ENCODE measurements at regions not wholly inside any gene's neighbourhood (a gene's known extent, or its start where the extent isn't known, plus 50 kb on each side); places are given as distances from the start of the nearest gene placed in this dataset.
"Not testable (repeated sequence)": the region's sequence is repeated elsewhere in the genome, so short reads cannot be mapped to it uniquely, and the experiment has no call there.

DNA sequence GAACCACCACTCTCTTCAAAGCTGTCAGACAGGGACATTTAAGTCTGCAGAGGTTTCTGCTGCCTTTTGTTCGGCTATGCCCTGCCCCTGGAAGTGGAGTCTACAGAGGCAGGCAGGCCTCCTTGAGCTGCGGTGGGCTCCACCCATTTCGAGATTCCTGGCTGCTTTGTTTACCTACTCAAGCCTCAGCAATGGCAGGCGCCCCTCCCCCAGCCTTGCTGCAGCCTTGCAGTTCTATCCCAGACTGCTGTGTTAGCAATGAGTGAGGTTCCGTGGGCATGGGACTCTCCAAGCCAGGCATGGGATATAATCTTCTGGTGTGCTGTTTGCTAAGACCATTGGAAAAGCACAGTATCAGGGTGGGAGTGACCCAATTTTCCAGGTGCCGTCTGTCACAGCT, 417.2 kb downstream of the KIF20B start:
- not testable (repeated sequence) for H3K27ac ChIP-seq (ENCODE audit: low read depth in 1 of 2, low read length in 2 of 2); H3K4me1 ChIP-seq (ENCODE audit: control insufficient read depth in 4 of 4, insufficient read depth in 4 of 4, low read length in 3 of 4); H3K4me3 ChIP-seq (ENCODE audit: low read depth in 1 of 3, low read length in 3 of 3); H3K9me3 ChIP-seq (ENCODE audit: control insufficient read depth in 4 of 4, low read length in 3 of 4); H3K9ac ChIP-seq (ENCODE audit: low read depth in 1 of 2, low read length in 2 of 2); DNase-seq (ENCODE audit: low spot score); H3K27me3 ChIP-seq (ENCODE audit: control insufficient read depth in 4 of 4, insufficient read depth in 4 of 4, low read length in 3 of 4); H3K36me3 ChIP-seq (ENCODE audit: control insufficient read depth in 4 of 4, insufficient read depth in 3 of 4, low read depth in 1 of 4, low read length in 3 of 4)
- 84% methylated on average over 6 of the region's 6 CpGs for WGBS

DNA sequence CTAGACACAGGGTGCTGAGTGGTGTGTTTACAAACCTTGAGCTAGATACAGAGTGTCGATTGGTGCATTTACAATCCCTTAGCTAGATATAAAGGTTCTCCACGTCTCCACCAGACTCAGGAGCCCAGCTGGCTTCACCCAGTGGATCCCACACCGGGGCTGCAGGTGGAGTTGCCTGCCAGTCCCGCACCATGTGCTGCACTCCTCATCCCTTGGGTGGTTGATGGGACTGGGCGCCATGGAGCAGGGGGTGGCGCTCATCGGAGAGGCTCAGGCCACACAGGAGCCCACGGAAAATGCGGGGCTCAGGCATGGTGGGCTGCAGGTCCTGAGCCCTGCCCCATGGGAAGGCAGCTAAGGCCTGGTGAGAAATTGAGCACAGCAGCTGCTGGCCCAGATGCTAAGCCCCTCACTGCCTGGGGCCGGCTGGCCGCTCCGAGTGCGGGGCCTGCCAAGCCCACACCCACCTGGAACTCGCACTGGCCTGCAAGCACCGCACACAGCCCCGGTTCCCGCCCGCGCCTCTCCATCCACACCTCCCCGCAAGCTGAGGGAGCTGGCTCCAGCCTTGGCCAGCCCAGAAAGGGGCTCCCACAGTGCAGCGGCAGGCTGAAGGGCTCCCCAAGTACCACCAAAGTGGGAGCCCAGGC, 418.4 kb downstream of the KIF20B start:
- 83% methylated on average over 21 of the region's 21 CpGs for WGBS
- H3K4me1 ChIP-seq (ENCODE audit: control insufficient read depth in 4 of 4, insufficient read depth in 4 of 4, low read length in 3 of 4); H3K4me3 ChIP-seq (ENCODE audit: low read depth in 1 of 3, low read length in 3 of 3); H3K27me3 ChIP-seq (ENCODE audit: control insufficient read depth in 4 of 4, insufficient read depth in 4 of 4, low read length in 3 of 4); H3K9me3 ChIP-seq (ENCODE audit: control insufficient read depth in 4 of 4, low read length in 3 of 4); H3K36me3 ChIP-seq (ENCODE audit: control insufficient read depth in 4 of 4, insufficient read depth in 3 of 4, low read depth in 1 of 4, low read length in 3 of 4); H3K27ac ChIP-seq (ENCODE audit: low read depth in 1 of 2, low read length in 2 of 2); DNase-seq (ENCODE audit: low spot score); H3K9ac ChIP-seq (ENCODE audit: low read depth in 1 of 2, low read length in 2 of 2): not testable (repeated sequence)

DNA sequence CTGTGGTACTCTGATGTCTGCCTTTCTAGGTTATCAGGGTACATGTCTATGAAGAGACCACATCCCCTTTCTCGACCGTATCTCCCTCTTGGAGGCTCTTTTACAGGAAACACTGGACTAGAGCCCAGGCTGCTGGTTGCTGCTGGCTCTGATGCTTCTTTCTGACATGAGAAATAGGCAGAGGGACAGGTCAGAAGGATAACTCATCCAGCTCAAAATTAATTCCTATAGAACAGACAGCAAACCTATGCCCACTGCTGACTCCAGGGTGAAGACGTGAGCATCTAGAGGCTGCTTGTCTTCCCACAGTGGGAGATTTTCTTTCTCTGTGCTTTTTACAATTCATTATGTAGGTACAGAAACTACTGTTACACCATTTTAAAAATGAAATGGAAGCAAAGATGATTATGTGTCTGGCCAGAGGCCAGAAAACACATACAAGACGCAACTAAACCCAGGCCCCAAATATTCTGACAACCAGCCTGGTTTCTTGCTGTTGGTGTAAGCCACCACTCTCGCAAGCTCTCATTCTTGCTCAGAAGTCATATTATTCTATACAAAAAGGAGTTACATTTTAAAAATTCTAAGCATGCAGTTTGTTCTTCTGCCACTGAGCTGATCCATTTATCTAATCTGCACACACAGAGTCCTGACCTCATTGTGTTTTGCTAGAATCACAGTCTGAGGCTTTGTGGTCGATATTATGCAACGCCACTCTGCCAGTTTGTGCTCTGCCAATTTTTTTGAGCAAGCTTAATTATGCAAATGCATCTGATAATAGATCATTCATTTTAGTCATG, 424.3 kb downstream of the KIF20B start:
- 73% methylated on average over 7 of the region's 7 CpGs for WGBS
- no peak overlapping the region for H3K4me3 ChIP-seq (ENCODE audit: low read depth in 1 of 3, low read length in 3 of 3)
- no peaks in the 10 kb centered on the region for H3K9me3 ChIP-seq (ENCODE audit: control insufficient read depth in 4 of 4, low read length in 3 of 4)
- no peaks in the 10 kb centered on the region for H3K4me1 ChIP-seq (ENCODE audit: control insufficient read depth in 4 of 4, insufficient read depth in 4 of 4, low read length in 3 of 4)
- no peaks in the 10 kb centered on the region for H3K27me3 ChIP-seq (ENCODE audit: control insufficient read depth in 4 of 4, insufficient read depth in 4 of 4, low read length in 3 of 4)
- no peak for TF ChIP-seq HNF4A (conservative IDR thresholded peaks at IDR 0.05)
- no peak for TF ChIP-seq FOXA1 (IDR thresholded peaks at IDR 0.05)
- no peak for TF ChIP-seq YY1 (IDR thresholded peaks at IDR 0.05)
- no peak for TF ChIP-seq NR2F2 (IDR thresholded peaks at IDR 0.05)
- TF ChIP-seq, protein P1, sequence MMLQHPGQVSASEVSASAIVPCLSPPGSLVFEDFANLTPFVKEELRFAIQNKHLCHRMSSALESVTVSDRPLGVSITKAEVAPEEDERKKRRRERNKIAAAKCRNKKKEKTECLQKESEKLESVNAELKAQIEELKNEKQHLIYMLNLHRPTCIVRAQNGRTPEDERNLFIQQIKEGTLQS (IDR thresholded peaks at IDR 0.05): no peak
- TF ChIP-seq FOXA2 (IDR thresholded peaks at IDR 0.05): no peak
- TF ChIP-seq JUND (IDR thresholded peaks at IDR 0.05): no peak
- no peaks in the 10 kb centered on the region for H3K36me3 ChIP-seq (ENCODE audit: control insufficient read depth in 4 of 4, insufficient read depth in 3 of 4, low read depth in 1 of 4, low read length in 3 of 4)
- no peak overlapping the region for H3K27ac ChIP-seq (ENCODE audit: low read depth in 1 of 2, low read length in 2 of 2)
- no peak overlapping the region for H3K9ac ChIP-seq (ENCODE audit: low read depth in 1 of 2, low read length in 2 of 2)
- DNase-seq (ENCODE audit: low spot score): no peak

DNA sequence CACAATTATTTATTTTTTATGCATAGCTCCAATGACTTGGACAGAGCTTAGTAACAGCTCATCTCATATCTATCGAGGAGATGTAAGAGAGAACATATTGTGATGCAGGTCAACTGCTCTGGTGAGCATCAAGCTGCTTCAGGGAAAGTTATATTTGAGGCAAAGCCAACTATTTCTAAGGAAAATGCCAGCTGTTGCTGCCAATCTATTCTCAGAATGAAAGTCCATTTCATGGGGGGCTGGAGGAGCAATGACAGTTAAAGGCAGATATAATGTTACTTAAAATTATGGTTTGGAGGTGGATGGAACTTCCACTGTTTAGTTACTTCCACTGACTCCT, 424.8 kb downstream of the KIF20B start:
- no peak for DNase-seq (ENCODE audit: low spot score)
- Histone ChIP-seq H3K36me3 (ENCODE audit: control insufficient read depth in 4 of 4, insufficient read depth in 3 of 4, low read depth in 1 of 4, low read length in 3 of 4) (no peaks in the 10 kb centered on the region), H3K27me3 (ENCODE audit: control insufficient read depth in 4 of 4, insufficient read depth in 4 of 4, low read length in 3 of 4) (no peaks in the 10 kb centered on the region), H3K9me3 (ENCODE audit: control insufficient read depth in 4 of 4, low read length in 3 of 4) (peaks cover 0 to 3% (median 0%) of the 10 kb centered on the region in 4 donors), H3K4me1 (ENCODE audit: control insufficient read depth in 4 of 4, insufficient read depth in 4 of 4, low read length in 3 of 4) (no peaks in the 10 kb centered on the region), H3K4me3 (ENCODE audit: low read depth in 1 of 3, low read length in 3 of 3) (no peak overlapping the region), H3K9ac (ENCODE audit: low read depth in 1 of 2, low read length in 2 of 2) (no peak overlapping the region), H3K27ac (ENCODE audit: low read depth in 1 of 2, low read length in 2 of 2) (no peak overlapping the region)
- WGBS: 71% methylated on average over 1 of the region's 1 CpG
- TF ChIP-seq, protein P2, sequence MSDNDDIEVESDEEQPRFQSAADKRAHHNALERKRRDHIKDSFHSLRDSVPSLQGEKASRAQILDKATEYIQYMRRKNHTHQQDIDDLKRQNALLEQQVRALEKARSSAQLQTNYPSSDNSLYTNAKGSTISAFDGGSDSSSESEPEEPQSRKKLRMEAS (IDR thresholded peaks at IDR 0.05): no peak
- TF ChIP-seq JUND (IDR thresholded peaks at IDR 0.05) (no peak), FOXA2 (IDR thresholded peaks at IDR 0.05) (no peak), SP1 (IDR thresholded peaks at IDR 0.05) (no peak), GABPA (IDR thresholded peaks at IDR 0.05 in 1 of 2, conservative IDR thresholded peaks at IDR 0.05 in 1 of 2) (no peak), NR2F2 (IDR thresholded peaks at IDR 0.05) (no peak), HNF4G (IDR thresholded peaks at IDR 0.05) (no peak), HNF4A (conservative IDR thresholded peaks at IDR 0.05) (no peak)
- TF ChIP-seq, protein P1 (IDR thresholded peaks at IDR 0.05): no peak
- TF ChIP-seq, protein P3, sequence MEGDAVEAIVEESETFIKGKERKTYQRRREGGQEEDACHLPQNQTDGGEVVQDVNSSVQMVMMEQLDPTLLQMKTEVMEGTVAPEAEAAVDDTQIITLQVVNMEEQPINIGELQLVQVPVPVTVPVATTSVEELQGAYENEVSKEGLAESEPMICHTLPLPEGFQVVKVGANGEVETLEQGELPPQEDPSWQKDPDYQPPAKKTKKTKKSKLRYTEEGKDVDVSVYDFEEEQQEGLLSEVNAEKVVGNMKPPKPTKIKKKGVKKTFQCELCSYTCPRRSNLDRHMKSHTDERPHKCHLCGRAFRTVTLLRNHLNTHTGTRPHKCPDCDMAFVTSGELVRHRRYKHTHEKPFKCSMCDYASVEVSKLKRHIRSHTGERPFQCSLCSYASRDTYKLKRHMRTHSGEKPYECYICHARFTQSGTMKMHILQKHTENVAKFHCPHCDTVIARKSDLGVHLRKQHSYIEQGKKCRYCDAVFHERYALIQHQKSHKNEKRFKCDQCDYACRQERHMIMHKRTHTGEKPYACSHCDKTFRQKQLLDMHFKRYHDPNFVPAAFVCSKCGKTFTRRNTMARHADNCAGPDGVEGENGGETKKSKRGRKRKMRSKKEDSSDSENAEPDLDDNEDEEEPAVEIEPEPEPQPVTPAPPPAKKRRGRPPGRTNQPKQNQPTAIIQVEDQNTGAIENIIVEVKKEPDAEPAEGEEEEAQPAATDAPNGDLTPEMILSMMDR (IDR thresholded peaks at IDR 0.05; ENCODE audit: low read depth, low read length, missing input control): no peak
- TF ChIP-seq, protein P4, sequence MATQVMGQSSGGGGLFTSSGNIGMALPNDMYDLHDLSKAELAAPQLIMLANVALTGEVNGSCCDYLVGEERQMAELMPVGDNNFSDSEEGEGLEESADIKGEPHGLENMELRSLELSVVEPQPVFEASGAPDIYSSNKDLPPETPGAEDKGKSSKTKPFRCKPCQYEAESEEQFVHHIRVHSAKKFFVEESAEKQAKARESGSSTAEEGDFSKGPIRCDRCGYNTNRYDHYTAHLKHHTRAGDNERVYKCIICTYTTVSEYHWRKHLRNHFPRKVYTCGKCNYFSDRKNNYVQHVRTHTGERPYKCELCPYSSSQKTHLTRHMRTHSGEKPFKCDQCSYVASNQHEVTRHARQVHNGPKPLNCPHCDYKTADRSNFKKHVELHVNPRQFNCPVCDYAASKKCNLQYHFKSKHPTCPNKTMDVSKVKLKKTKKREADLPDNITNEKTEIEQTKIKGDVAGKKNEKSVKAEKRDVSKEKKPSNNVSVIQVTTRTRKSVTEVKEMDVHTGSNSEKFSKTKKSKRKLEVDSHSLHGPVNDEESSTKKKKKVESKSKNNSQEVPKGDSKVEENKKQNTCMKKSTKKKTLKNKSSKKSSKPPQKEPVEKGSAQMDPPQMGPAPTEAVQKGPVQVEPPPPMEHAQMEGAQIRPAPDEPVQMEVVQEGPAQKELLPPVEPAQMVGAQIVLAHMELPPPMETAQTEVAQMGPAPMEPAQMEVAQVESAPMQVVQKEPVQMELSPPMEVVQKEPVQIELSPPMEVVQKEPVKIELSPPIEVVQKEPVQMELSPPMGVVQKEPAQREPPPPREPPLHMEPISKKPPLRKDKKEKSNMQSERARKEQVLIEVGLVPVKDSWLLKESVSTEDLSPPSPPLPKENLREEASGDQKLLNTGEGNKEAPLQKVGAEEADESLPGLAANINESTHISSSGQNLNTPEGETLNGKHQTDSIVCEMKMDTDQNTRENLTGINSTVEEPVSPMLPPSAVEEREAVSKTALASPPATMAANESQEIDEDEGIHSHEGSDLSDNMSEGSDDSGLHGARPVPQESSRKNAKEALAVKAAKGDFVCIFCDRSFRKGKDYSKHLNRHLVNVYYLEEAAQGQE (IDR thresholded peaks at IDR 0.05): no peak
- TF ChIP-seq, protein P5, sequence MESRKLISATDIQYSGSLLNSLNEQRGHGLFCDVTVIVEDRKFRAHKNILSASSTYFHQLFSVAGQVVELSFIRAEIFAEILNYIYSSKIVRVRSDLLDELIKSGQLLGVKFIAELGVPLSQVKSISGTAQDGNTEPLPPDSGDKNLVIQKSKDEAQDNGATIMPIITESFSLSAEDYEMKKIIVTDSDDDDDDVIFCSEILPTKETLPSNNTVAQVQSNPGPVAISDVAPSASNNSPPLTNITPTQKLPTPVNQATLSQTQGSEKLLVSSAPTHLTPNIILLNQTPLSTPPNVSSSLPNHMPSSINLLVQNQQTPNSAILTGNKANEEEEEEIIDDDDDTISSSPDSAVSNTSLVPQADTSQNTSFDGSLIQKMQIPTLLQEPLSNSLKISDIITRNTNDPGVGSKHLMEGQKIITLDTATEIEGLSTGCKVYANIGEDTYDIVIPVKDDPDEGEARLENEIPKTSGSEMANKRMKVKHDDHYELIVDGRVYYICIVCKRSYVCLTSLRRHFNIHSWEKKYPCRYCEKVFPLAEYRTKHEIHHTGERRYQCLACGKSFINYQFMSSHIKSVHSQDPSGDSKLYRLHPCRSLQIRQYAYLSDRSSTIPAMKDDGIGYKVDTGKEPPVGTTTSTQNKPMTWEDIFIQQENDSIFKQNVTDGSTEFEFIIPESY (IDR thresholded peaks at IDR 0.05): no peak
